Cardiac muscle cell (in vitro differentiated cells and primary cell): ENCODE measurements at regions not wholly inside any gene's neighbourhood (a gene's known extent, or its start where the extent isn't known, plus 50 kb on each side); places are given as distances from the start of the nearest gene placed in this dataset.

Experiments
- DNase-seq, 2 donors: peaks; one replicate each; pipeline versions ENCODE4 v3.0.0 to v3.0.0-alpha.2; 2010 to 2017; ENCODE audit warnings: low read depth in 1 of 2, low spot score in 1 of 2
- H3K27ac ChIP-seq: fragments of 200-600 bp; sonication (generic); 2 replicates; pipeline ENCODE4 v1.5.1; 2016
- H3K27me3 ChIP-seq: fragments of 200-600 bp; sonication (generic); 2 replicates; pipeline ENCODE4 v1.6.0; 2016; ENCODE audit warnings: control low read depth
- H3K36me3 ChIP-seq: fragments of 200-600 bp; sonication (generic); 2 replicates; pipeline ENCODE4 v1.5.1; 2016; ENCODE audit warnings: control low read depth
- H3K4me1 ChIP-seq: fragments of 200-600 bp; sonication (generic); 2 replicates; pipeline ENCODE4 v1.8.1; 2017; ENCODE audit warnings: low read depth, mild to moderate bottlenecking, mixed run types
- H3K4me3 ChIP-seq: fragments of 200-600 bp; sonication (generic); 2 replicates; pipeline ENCODE4 v1.5.1; 2016; ENCODE audit warnings: mild to moderate bottlenecking
- H3K9me3 ChIP-seq: fragments of 200-600 bp; sonication (generic); 2 replicates; pipeline ENCODE4 v1.5.1; 2017; ENCODE audit warnings: low read depth, mild to moderate bottlenecking, control low read depth
- TF ChIP-seq, protein P1 (sequence below): IDR thresholded peaks from 2 replicates; pipeline ENCODE4 v1.5.1; 2012; ENCODE audit warnings: low read depth, mild to moderate bottlenecking, low read length

DNA sequence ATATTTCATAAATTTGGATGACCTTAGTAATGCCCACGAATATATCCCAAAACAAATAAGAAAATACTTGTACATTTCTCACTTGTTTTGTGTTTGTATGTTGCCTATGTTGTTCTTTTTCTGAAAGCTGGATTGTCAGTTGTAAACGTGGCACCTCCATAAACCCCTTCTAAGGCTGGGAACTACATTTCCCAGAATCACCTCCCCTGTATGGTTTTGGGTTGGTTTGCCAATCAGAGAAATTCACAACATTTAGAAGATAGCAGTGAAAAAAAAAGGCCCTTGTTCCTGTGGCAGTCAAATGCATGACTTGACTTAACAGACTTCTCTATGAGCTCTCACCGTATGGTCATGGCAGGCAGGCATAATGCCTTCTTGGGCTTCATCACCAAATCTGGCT, 676.3 kb upstream of the STEAP1 start:
- no peaks in the 10 kb centered on the region for H3K36me3 ChIP-seq
- TF ChIP-seq, protein P1, sequence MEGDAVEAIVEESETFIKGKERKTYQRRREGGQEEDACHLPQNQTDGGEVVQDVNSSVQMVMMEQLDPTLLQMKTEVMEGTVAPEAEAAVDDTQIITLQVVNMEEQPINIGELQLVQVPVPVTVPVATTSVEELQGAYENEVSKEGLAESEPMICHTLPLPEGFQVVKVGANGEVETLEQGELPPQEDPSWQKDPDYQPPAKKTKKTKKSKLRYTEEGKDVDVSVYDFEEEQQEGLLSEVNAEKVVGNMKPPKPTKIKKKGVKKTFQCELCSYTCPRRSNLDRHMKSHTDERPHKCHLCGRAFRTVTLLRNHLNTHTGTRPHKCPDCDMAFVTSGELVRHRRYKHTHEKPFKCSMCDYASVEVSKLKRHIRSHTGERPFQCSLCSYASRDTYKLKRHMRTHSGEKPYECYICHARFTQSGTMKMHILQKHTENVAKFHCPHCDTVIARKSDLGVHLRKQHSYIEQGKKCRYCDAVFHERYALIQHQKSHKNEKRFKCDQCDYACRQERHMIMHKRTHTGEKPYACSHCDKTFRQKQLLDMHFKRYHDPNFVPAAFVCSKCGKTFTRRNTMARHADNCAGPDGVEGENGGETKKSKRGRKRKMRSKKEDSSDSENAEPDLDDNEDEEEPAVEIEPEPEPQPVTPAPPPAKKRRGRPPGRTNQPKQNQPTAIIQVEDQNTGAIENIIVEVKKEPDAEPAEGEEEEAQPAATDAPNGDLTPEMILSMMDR = no peak
- no peaks in the 10 kb centered on the region for H3K9me3 ChIP-seq
- no peaks in the 10 kb centered on the region for H3K4me1 ChIP-seq
- H3K27ac ChIP-seq = no peak overlapping the region
- no peak overlapping the region for H3K4me3 ChIP-seq
- no peaks in the 10 kb centered on the region for H3K27me3 ChIP-seq
- DNase-seq = no peak

DNA sequence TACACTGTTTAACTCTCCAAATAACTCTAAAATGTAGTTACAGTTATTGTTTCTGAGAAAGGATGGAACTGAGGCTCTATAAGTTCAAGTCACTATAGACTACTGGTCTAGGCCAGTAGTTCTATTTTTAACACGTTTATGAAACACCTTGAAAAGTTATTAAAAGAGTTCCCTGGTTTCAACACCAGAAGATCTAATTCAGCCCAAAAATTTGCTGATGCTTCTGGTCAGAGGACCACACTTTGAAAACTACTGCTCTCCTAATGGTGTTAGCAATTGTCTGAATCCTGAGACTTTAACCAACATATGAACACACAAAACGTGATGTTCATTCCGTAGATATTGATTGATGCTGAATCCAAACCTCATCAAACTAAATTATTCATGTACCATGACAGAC, 658.6 kb upstream of the STEAP1 start:
- TF ChIP-seq, protein P1 = no peak
- Histone ChIP-seq H3K4me3 (no peak overlapping the region), H3K9me3 (no peaks in the 10 kb centered on the region), H3K27me3 (no peaks in the 10 kb centered on the region), H3K36me3 (no peaks in the 10 kb centered on the region), H3K4me1 (no peaks in the 10 kb centered on the region), H3K27ac (no peak overlapping the region)
- no peak for DNase-seq

DNA sequence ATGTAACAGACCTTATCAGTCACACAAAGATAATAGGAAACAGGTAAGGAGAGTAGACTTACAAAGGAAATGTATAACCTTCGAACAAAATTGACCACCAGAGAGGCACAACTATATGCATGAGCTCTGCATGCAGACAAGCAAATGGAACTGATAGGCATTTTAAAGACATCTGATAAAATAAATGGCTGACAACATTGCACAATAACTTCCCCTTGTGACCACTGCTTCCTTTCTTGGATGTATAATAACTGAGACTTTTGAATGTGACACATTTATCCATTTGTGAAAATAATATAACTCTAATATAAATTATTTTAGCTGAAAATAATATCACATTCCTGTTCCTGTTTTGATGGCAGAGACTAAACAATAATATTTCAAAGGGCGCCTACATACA, 654.2 kb upstream of the STEAP1 start:
- TF ChIP-seq, protein P1 = no peak
- no peaks in the 10 kb centered on the region for H3K4me1 ChIP-seq
- no peaks in the 10 kb centered on the region for H3K36me3 ChIP-seq
- no peaks in the 10 kb centered on the region for H3K27me3 ChIP-seq
- no peak overlapping the region for H3K4me3 ChIP-seq
- DNase-seq = no peak
- H3K27ac ChIP-seq = no peak overlapping the region
- no peaks in the 10 kb centered on the region for H3K9me3 ChIP-seq

DNA sequence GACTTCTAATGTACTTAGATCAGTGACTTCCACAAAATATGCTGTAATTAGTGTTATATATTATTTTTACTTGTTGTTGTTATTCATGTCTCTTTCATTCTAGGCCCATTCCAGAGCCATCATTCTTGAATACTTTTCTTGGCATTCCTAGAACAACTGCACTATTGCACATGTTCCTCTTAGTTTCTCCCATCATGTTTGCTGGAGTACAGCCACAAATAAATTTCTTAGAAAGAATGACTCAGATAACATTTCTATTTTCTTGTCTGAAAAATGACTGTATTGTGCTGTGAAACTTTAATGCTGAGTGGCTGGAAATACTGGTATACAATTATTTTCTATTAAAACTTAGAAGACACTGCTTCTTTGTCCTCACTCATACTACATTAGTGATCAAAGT, 651.0 kb upstream of the STEAP1 start:
- H3K27me3 ChIP-seq = no peaks in the 10 kb centered on the region
- H3K9me3 ChIP-seq = no peaks in the 10 kb centered on the region
- TF ChIP-seq, protein P1 = no peak
- H3K36me3 ChIP-seq = no peaks in the 10 kb centered on the region
- H3K4me1 ChIP-seq = no peaks in the 10 kb centered on the region
- H3K4me3 ChIP-seq = no peak overlapping the region
- no peak overlapping the region for H3K27ac ChIP-seq
- no peak for DNase-seq

DNA sequence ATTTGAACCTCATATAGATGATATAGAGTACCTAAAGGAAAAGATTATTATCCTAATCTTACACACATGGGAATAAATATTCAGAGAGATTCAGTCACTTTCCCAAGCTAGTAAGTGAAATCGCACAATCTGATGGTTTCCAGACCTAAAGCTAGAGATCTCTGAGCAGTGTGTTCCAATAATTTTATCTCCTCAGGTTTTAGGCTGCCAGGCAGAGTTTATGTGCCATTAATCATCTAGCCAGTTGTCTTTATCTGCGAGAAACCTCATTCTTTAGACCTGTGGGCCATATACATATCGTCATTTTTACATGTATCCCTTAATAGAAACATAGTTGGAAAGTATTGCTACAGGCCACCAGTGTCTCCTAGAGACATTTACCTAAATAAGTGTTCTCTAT, 647.2 kb upstream of the STEAP1 start:
- Histone ChIP-seq H3K36me3 (no peaks in the 10 kb centered on the region), H3K9me3 (no peaks in the 10 kb centered on the region), H3K27me3 (no peaks in the 10 kb centered on the region), H3K27ac (no peak overlapping the region), H3K4me1 (no peaks in the 10 kb centered on the region), H3K4me3 (no peak overlapping the region)
- TF ChIP-seq, protein P1 = no peak
- DNase-seq = no peak

DNA sequence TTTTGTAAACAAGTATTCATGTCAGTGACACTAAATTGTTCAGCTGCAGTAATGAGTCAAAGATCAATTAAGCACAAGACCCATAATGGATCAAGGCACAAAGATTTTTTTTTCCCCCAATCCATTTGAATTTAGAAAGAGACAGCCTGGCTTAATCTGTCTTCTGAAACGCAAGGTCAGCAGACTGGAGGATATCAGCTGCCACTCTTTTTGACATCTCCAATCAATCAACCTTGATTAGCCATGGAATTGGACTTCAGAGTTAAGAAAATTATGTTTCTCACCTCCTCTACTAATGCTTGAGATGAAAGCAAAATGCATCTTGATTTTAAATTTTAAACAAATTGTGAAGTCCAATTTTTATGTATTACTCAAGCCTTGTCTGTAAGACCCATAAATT, 642.4 kb upstream of the STEAP1 start:
- Histone ChIP-seq H3K4me1 (no peaks in the 10 kb centered on the region), H3K27ac (no peak overlapping the region), H3K27me3 (no peaks in the 10 kb centered on the region), H3K4me3 (no peak overlapping the region), H3K36me3 (no peaks in the 10 kb centered on the region), H3K9me3 (no peaks in the 10 kb centered on the region)
- TF ChIP-seq, protein P1 = no peak
- DNase-seq = no peak
